ENCODE measurements at regions not wholly inside any gene's neighbourhood (a gene's known extent, or its start where the extent isn't known, plus 50 kb on each side); places are given as distances from the start of the nearest gene placed in this dataset.

DNA sequence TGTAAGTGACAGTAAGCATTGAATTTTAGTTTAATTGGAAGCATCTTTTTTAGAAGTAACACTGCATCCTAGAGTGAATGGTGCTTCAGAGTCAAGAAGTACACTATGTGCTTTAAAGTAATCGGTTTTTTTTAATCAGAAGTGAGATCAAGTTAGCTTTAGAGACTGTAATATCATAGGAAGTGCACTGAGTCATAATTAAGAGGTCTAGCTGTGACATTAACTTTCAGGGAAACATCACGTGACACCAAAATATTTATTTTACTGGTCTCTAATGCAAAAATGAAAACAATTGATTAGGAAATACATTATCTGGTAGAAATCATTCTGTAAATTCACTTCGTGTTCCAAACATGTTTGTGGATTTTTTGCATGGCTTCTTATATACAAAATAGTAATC lies 55.3 kb upstream of the KYNU start:
- TF ChIP-seq CTCF (conservative IDR thresholded peaks at IDR 0.05 in 1 of 2, IDR thresholded peaks at IDR 0.05 in 1 of 2; ENCODE audit: low read depth in 1 of 2, low read length in 2 of 2) (no peak), EZH2 (IDR thresholded peaks at IDR 0.05; ENCODE audit: low read length, missing control alignments) (no peak)
- no peak overlapping the region for H3K4me2 ChIP-seq (ENCODE audit: extremely low read depth, insufficient read depth, low read length)
- no peaks in the 10 kb centered on the region for H3K27me3 ChIP-seq (ENCODE audit: control insufficient read depth, insufficient read depth, low read length)
- H3K9ac ChIP-seq (ENCODE audit: insufficient read depth, low read length) = no peak overlapping the region
- no peaks in the 10 kb centered on the region for H3K36me3 ChIP-seq (ENCODE audit: control insufficient read depth, insufficient read depth, low read length)
- no peak overlapping the region for H2AFZ ChIP-seq (ENCODE audit: low read length)
- H3K4me3 ChIP-seq (replicated peaks in 1 of 4; ENCODE audit: control extremely low read depth in 1 of 4, insufficient read depth in 1 of 4, low read depth in 3 of 4, low read length in 4 of 4) = no peak overlapping the region
- H4K20me1 ChIP-seq (ENCODE audit: control insufficient read depth, extremely low read depth, insufficient read depth, low read length) = no peaks in the 10 kb centered on the region
- no peak for DNase-seq (ENCODE audit: low read depth in 2 of 2)
- H3K27ac ChIP-seq (ENCODE audit: insufficient read depth, low read length) = no peak overlapping the region
- H3K9me3 ChIP-seq (ENCODE audit: control insufficient read depth, insufficient read depth, low read depth, low read length) = no peaks in the 10 kb centered on the region
- H3K79me2 ChIP-seq (ENCODE audit: control insufficient read depth, insufficient read depth, low read length) = no peaks in the 10 kb centered on the region
- H3K4me1 ChIP-seq (ENCODE audit: control insufficient read depth, extremely low read depth, insufficient read depth, low read length) = no peaks in the 10 kb centered on the region

DNA sequence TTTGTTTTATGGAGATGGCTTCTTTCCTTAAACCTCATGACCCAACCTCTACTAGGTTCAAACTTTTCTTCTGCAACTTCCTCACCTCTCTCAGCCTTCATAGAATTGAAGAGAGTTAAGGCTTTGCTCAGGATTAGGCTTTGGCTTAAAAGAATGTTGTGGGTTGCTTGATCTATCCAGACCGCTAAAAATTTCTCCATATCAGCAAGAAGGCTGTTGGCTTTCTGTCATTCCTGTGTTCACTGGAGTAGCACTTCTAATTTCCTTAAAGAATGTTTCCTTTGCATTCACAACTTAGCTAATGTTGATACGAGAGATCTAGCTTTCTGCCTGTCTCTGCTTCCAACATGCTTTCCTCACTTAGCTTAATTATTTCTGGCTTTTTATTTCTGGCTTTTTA lies 58.1 kb upstream of the KYNU start:
- Histone ChIP-seq H3K9me3 (ENCODE audit: control insufficient read depth, insufficient read depth, low read depth, low read length) (no peaks in the 10 kb centered on the region), H3K36me3 (ENCODE audit: control insufficient read depth, insufficient read depth, low read length) (no peaks in the 10 kb centered on the region), H3K27me3 (ENCODE audit: control insufficient read depth, insufficient read depth, low read length) (no peaks in the 10 kb centered on the region), H3K4me3 (replicated peaks in 1 of 4; ENCODE audit: control extremely low read depth in 1 of 4, insufficient read depth in 1 of 4, low read depth in 3 of 4, low read length in 4 of 4) (no peak overlapping the region), H3K79me2 (ENCODE audit: control insufficient read depth, insufficient read depth, low read length) (no peaks in the 10 kb centered on the region), H3K4me1 (ENCODE audit: control insufficient read depth, extremely low read depth, insufficient read depth, low read length) (no peaks in the 10 kb centered on the region), H4K20me1 (ENCODE audit: control insufficient read depth, extremely low read depth, insufficient read depth, low read length) (no peaks in the 10 kb centered on the region), H3K4me2 (ENCODE audit: extremely low read depth, insufficient read depth, low read length) (no peak overlapping the region), H3K9ac (ENCODE audit: insufficient read depth, low read length) (no peak overlapping the region), H3K27ac (ENCODE audit: insufficient read depth, low read length) (no peak overlapping the region), H2AFZ (ENCODE audit: low read length) (no peak overlapping the region)
- no peak for TF ChIP-seq CTCF (conservative IDR thresholded peaks at IDR 0.05 in 1 of 2, IDR thresholded peaks at IDR 0.05 in 1 of 2; ENCODE audit: low read depth in 1 of 2, low read length in 2 of 2)
- TF ChIP-seq EZH2 (IDR thresholded peaks at IDR 0.05; ENCODE audit: low read length, missing control alignments) = no peak
- peak in 1 of 2 donors; percentile 63 for DNase-seq (ENCODE audit: low read depth in 2 of 2)

DNA sequence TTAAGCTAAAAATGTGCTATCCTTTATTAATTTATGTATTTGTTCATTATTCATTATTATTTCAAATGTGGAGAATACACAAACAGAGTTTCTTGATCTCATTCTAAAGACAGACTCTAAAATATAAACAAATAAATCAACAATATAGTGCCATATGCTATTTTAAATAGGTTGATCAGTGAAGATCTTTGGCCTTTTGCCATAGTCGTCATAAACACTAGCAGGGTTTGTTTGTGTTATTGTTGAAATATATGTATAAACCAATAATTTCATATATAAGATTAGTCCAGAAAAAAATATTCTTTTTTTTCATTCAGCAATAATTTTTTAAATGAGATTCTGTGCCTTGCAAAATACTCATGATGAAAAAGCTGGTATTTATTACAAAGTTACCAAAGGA lies 62.1 kb upstream of the KYNU start:
- Histone ChIP-seq H3K4me3 (replicated peaks in 1 of 4; ENCODE audit: control extremely low read depth in 1 of 4, insufficient read depth in 1 of 4, low read depth in 3 of 4, low read length in 4 of 4) (no peak overlapping the region), H3K4me2 (ENCODE audit: extremely low read depth, insufficient read depth, low read length) (no peak overlapping the region), H3K4me1 (ENCODE audit: control insufficient read depth, extremely low read depth, insufficient read depth, low read length) (no peaks in the 10 kb centered on the region), H3K36me3 (ENCODE audit: control insufficient read depth, insufficient read depth, low read length) (no peaks in the 10 kb centered on the region), H3K9me3 (ENCODE audit: control insufficient read depth, insufficient read depth, low read depth, low read length) (no peaks in the 10 kb centered on the region), H4K20me1 (ENCODE audit: control insufficient read depth, extremely low read depth, insufficient read depth, low read length) (no peaks in the 10 kb centered on the region), H3K27ac (ENCODE audit: insufficient read depth, low read length) (no peak overlapping the region), H2AFZ (ENCODE audit: low read length) (no peak overlapping the region), H3K79me2 (ENCODE audit: control insufficient read depth, insufficient read depth, low read length) (no peaks in the 10 kb centered on the region), H3K9ac (ENCODE audit: insufficient read depth, low read length) (no peak overlapping the region), H3K27me3 (ENCODE audit: control insufficient read depth, insufficient read depth, low read length) (no peaks in the 10 kb centered on the region)
- DNase-seq (ENCODE audit: low read depth in 2 of 2) = no peak
- TF ChIP-seq CTCF (conservative IDR thresholded peaks at IDR 0.05 in 1 of 2, IDR thresholded peaks at IDR 0.05 in 1 of 2; ENCODE audit: low read depth in 1 of 2, low read length in 2 of 2) (no peak), EZH2 (IDR thresholded peaks at IDR 0.05; ENCODE audit: low read length, missing control alignments) (no peak)
